ENCODE measurements at regions not wholly inside any gene's neighbourhood (a gene's known extent, or its start where the extent isn't known, plus 50 kb on each side); places are given as distances from the start of the nearest gene placed in this dataset.

DNA sequence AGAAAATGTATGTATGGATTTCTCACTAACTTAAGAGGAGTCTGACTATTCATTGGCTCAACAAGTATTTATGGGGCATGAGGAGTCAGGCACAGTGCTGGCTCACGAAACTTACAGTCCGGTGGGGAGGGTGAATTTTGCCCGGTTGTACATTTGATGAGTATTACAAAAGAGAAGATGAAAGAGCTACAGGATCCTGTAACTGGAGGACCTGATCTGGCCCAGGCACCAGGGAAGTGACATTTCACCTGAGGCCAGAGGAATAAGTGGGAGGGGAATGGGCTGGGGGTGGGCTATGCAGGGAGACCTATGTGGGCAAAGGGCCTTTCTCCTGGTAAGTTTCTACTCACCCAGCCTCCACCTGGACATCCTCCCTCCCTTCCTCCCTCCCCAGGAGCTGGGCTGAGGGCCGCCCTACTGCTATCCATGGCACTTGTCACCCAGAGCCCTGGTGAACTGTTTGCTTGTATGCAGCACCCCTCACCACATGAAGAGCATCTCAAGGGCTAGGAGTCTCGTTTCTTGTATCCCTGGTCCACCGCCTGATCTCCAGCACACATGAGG, 101.1 kb upstream of the ZNF438 start:
- TF ChIP-seq EZH2phosphoT487 (conservative IDR thresholded peaks at IDR 0.05; ENCODE audit: low read length), result no peak
- TF ChIP-seq CTCF (IDR thresholded peaks at IDR 0.05; ENCODE audit: insufficient read depth, low read length, poor library complexity, severe bottlenecking), result no peak

Measured in SU-DHL-6 (cell line).